H9 (cell line): ENCODE measurements at regions not wholly inside any gene's neighbourhood (a gene's known extent, or its start where the extent isn't known, plus 50 kb on each side); places are given as distances from the start of the nearest gene placed in this dataset.

Source experiments
- DNase-seq: peaks from one replicate; pipeline ENCODE4 v3.0.0-alpha.2; 2017
- H2AFZ ChIP-seq: one replicate; pipeline ENCODE4 v1.6.1; 2013; ENCODE audit warnings: mild to moderate bottlenecking, low read length, control low read depth, moderate library complexity
- H2AK5ac ChIP-seq: 2 replicates; pipeline ENCODE4 v1.6.1; 2013; ENCODE audit warnings: low read length, control low read depth, mixed read lengths; ENCODE audit not compliant: insufficient read length
- H2BK120ac ChIP-seq: one replicate; pipeline ENCODE4 v1.6.1; 2013; ENCODE audit warnings: low read depth, mild to moderate bottlenecking, low read length, control low read depth, inconsistent platforms; ENCODE audit not compliant: poor library complexity, severe bottlenecking
- H2BK12ac ChIP-seq: 2 replicates; pipeline ENCODE4 v1.6.1; 2013; ENCODE audit warnings: low read length, control low read depth, mixed read lengths, low read depth; ENCODE audit not compliant: insufficient read length
- H2BK15ac ChIP-seq: 2 replicates; pipeline ENCODE4 v1.6.1; 2013; ENCODE audit warnings: low read depth, low read length, control low read depth
- H2BK20ac ChIP-seq: one replicate; pipeline ENCODE4 v1.6.1; 2013; ENCODE audit warnings: low read depth, mild to moderate bottlenecking, low read length, control low read depth, inconsistent platforms; ENCODE audit not compliant: poor library complexity, severe bottlenecking
- H2BK5ac ChIP-seq: 2 replicates; pipeline ENCODE4 v1.6.1; 2013; ENCODE audit warnings: low read length, control low read depth, mixed read lengths; ENCODE audit not compliant: insufficient read length
- H3K14ac ChIP-seq: 2 replicates; pipeline ENCODE4 v1.6.1; 2013; ENCODE audit warnings: low read length, control low read depth; ENCODE audit not compliant: insufficient read depth
- H3K18ac ChIP-seq: 2 replicates; pipeline ENCODE4 v1.6.1; 2013; ENCODE audit warnings: low read depth, mild to moderate bottlenecking, mixed read lengths, low read length, control low read depth; ENCODE audit not compliant: insufficient read length
- H3K23ac ChIP-seq: 2 replicates; pipeline ENCODE4 v1.6.1; 2013; ENCODE audit warnings: low read length, control low read depth, mixed read lengths, low read depth; ENCODE audit not compliant: insufficient read length
- H3K23me2 ChIP-seq: 2 replicates; pipeline ENCODE4 v1.6.1; 2013; ENCODE audit warnings: low read depth, mild to moderate bottlenecking, mixed read lengths, low read length, control low read depth; ENCODE audit not compliant: insufficient read length, poor library complexity, severe bottlenecking
- H3K27ac ChIP-seq: 2 replicates; pipeline ENCODE4 v1.5.1; 2013; ENCODE audit warnings: low read length, control low read depth, mixed read lengths, low read depth; ENCODE audit not compliant: insufficient read length
- H3K27me3 ChIP-seq: 2 replicates; pipeline ENCODE4 v1.6.1; 2013; ENCODE audit warnings: low read length, control low read depth, inconsistent platforms; ENCODE audit not compliant: insufficient read depth
- H3K4ac ChIP-seq: 2 replicates; pipeline ENCODE4 v1.6.1; 2013; ENCODE audit warnings: low read depth, mild to moderate bottlenecking, control low read depth, inconsistent platforms, low read length, moderate library complexity
- H3K4me1 ChIP-seq: 2 replicates; pipeline ENCODE4 v1.6.1; 2013; ENCODE audit warnings: low read length, control low read depth, inconsistent platforms; ENCODE audit not compliant: insufficient read depth
- H3K4me2 ChIP-seq: 2 replicates; pipeline ENCODE4 v1.6.1; 2013; ENCODE audit warnings: low read length, control low read depth, mixed read lengths; ENCODE audit not compliant: insufficient read length, insufficient read depth
- H3K56ac ChIP-seq: 2 replicates; pipeline ENCODE4 v1.6.1; 2013; ENCODE audit warnings: low read depth, mild to moderate bottlenecking, mixed read lengths, low read length, control low read depth; ENCODE audit not compliant: insufficient read length
- H3K79me1 ChIP-seq: 2 replicates; pipeline ENCODE4 v1.6.1; 2013; ENCODE audit warnings: low read depth, mild to moderate bottlenecking, moderate library complexity, low read length, control low read depth, inconsistent platforms; ENCODE audit not compliant: insufficient read depth, poor library complexity, severe bottlenecking
- H3K79me2 ChIP-seq: 2 replicates; pipeline ENCODE4 v1.6.1; 2013; ENCODE audit warnings: low read length, control low read depth, inconsistent platforms; ENCODE audit not compliant: insufficient read depth
- H3K9ac ChIP-seq: 2 replicates; pipeline ENCODE4 v1.6.1; 2013; ENCODE audit warnings: low read length, control low read depth, mixed read lengths; ENCODE audit not compliant: insufficient read length; ENCODE audit errors: extremely low read depth
- H3K9me3 ChIP-seq: one replicate; pipeline ENCODE4 v1.6.1; 2013; ENCODE audit warnings: low read depth, low read length, inconsistent platforms; ENCODE audit not compliant: control insufficient read depth
- H3T11ph ChIP-seq: one replicate; pipeline ENCODE4 v1.6.1; 2013; ENCODE audit warnings: mild to moderate bottlenecking, low read length, control low read depth, inconsistent platforms
- H4K20me1 ChIP-seq: one replicate; pipeline ENCODE4 v1.6.1; 2013; ENCODE audit not compliant: control insufficient read depth, insufficient read length, insufficient read depth
- H4K5ac ChIP-seq: 2 replicates; pipeline ENCODE4 v1.6.1; 2013; ENCODE audit warnings: low read depth, mild to moderate bottlenecking, mixed read lengths, low read length, control low read depth; ENCODE audit not compliant: insufficient read length
- H4K8ac ChIP-seq: replicated peaks from 2 replicates; pipeline ENCODE4 v1.6.1; 2013; ENCODE audit warnings: low read length, control low read depth, mixed read lengths, low read depth; ENCODE audit not compliant: insufficient read length
- H4K91ac ChIP-seq: 2 replicates; pipeline ENCODE4 v1.6.1; 2013; ENCODE audit warnings: low read depth, mild to moderate bottlenecking, moderate library complexity, mixed read lengths, low read length, control low read depth; ENCODE audit not compliant: insufficient read length
- H3K27ac Mint-ChIP-seq, 3 experiments: 2 replicates in 2 of 3; 3 replicates in 1 of 3; pipeline ENCODE4 v1.8.0; 2020 to 2021; ENCODE audit warnings: mixed read lengths in 3 of 3, mild to moderate bottlenecking in 1 of 3, moderate library complexity in 1 of 3
- H3K27me3 Mint-ChIP-seq: 2 replicates; pipeline ENCODE4 v1.8.0; 2021; ENCODE audit warnings: low read depth, mild to moderate bottlenecking, moderate library complexity, mixed read lengths
- H3K36me3 Mint-ChIP-seq, 3 experiments: 2 replicates in 2 of 3; 3 replicates in 1 of 3; pipeline ENCODE4 v1.8.0; 2020 to 2021; ENCODE audit warnings: low read depth in 3 of 3, mixed read lengths in 3 of 3; ENCODE audit not compliant: insufficient read depth in 1 of 3
- H3K4me1 Mint-ChIP-seq, 2 experiments: 2 replicates each; pipeline ENCODE4 v1.8.0; 2020; ENCODE audit warnings: mixed read lengths in 2 of 2
- H3K4me3 Mint-ChIP-seq, 2 experiments: 2 replicates in 1 of 2; 3 replicates in 1 of 2; pipeline ENCODE4 v1.8.0; 2020 to 2021; ENCODE audit warnings: mild to moderate bottlenecking in 2 of 2, mixed read lengths in 2 of 2, moderate library complexity in 1 of 2
- H3K9me3 Mint-ChIP-seq, 2 experiments: 2 replicates in 1 of 2; 3 replicates in 1 of 2; pipeline ENCODE4 v1.8.0; 2020; ENCODE audit warnings: mild to moderate bottlenecking in 2 of 2, mixed read lengths in 2 of 2, moderate library complexity in 1 of 2
- TF ChIP-seq, protein P1 (sequence below): fragments of 200-600 bp; sonication (generic); conservative IDR thresholded peaks from 3 replicates; pipeline ENCODE4 v1.8.0; 2021; ENCODE audit warnings: antibody characterized with exemption, mild to moderate bottlenecking

DNA sequence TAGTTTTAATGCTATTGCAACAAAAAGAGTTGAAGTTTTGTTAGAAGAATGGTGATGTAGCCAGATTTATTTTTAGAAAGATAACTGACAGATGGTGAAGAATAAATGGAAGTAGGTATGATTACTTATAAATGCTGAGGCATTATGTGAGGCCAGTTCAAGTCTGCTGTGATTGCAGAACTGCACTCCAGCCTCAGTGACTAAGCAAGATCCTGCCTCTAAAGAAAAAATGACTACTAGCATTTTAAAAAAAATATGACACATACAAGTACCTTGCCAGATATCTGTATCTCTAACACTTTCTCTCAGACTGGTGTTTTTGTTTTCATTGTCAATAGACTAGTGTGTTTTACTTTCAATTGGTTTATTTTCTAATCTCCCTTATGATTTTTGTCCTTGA is 1242.4 kb upstream of the ADGRL4 start:
- Histone ChIP-seq H3K79me2 (no peaks in the 10 kb centered on the region), H3K18ac (no peak overlapping the region), H3K27ac (no peak overlapping the region), H2BK12ac (no peak overlapping the region), H4K20me1 (no peaks in the 10 kb centered on the region), H2BK120ac (no peak overlapping the region), H4K5ac (no peak overlapping the region), H3K14ac (no peak overlapping the region), H4K91ac (no peak overlapping the region), H2AK5ac (no peak overlapping the region), H2AFZ (no peak overlapping the region), H3K9me3 (no peaks in the 10 kb centered on the region), H4K8ac (no peak overlapping the region), H3K23me2 (no peaks in the 10 kb centered on the region), H3K23ac (no peak overlapping the region), H3K9ac (no peak overlapping the region), H3K4ac (no peak overlapping the region), H3K79me1 (no peaks in the 10 kb centered on the region), H3K27me3 (no peaks in the 10 kb centered on the region), H2BK5ac (no peak overlapping the region), H3T11ph (no peak overlapping the region), H2BK15ac (no peak overlapping the region), H3K4me2 (no peak overlapping the region), H3K56ac (no peak overlapping the region), H3K4me1 (no peaks in the 10 kb centered on the region), H2BK20ac (no peak overlapping the region)
- no peaks in the 10 kb centered on the region for H3K27me3 Mint-ChIP-seq
- TF ChIP-seq, protein P1, sequence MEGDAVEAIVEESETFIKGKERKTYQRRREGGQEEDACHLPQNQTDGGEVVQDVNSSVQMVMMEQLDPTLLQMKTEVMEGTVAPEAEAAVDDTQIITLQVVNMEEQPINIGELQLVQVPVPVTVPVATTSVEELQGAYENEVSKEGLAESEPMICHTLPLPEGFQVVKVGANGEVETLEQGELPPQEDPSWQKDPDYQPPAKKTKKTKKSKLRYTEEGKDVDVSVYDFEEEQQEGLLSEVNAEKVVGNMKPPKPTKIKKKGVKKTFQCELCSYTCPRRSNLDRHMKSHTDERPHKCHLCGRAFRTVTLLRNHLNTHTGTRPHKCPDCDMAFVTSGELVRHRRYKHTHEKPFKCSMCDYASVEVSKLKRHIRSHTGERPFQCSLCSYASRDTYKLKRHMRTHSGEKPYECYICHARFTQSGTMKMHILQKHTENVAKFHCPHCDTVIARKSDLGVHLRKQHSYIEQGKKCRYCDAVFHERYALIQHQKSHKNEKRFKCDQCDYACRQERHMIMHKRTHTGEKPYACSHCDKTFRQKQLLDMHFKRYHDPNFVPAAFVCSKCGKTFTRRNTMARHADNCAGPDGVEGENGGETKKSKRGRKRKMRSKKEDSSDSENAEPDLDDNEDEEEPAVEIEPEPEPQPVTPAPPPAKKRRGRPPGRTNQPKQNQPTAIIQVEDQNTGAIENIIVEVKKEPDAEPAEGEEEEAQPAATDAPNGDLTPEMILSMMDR: no peak
- H3K4me3 Mint-ChIP-seq: no peak overlapping the region
- H3K27ac Mint-ChIP-seq: no peak overlapping the region
- DNase-seq: no peak
- peaks cover 2 to 15% (median 12%) of the 10 kb centered on the region in 3 experiments; a peak in 5 of 7 replicates for H3K36me3 Mint-ChIP-seq
- H3K9me3 Mint-ChIP-seq: peaks cover 13 to 17% of the 10 kb centered on the region in 2 experiments; a peak in 4 of 5 replicates
- H3K4me1 Mint-ChIP-seq: no peaks in the 10 kb centered on the region
